GM12892 (cell line): ENCODE measurements at regions not wholly inside any gene's neighbourhood (a gene's known extent, or its start where the extent isn't known, plus 50 kb on each side); places are given as distances from the start of the nearest gene placed in this dataset.

Experiments
- POLR2A ChIP-seq: IDR thresholded peaks from 2 replicates; pipeline ENCODE4 v1.6.1; 2011; ENCODE audit warnings: low read depth, low read length, control low read depth
- POLR2AphosphoS5 ChIP-seq: IDR thresholded peaks from 2 replicates; pipeline ENCODE4 v1.6.1; 2011; ENCODE audit warnings: low read depth, low read length, control low read depth
- TAF1 ChIP-seq: IDR thresholded peaks from 2 replicates; pipeline ENCODE4 v1.6.1; 2011; ENCODE audit warnings: low read depth, mild to moderate bottlenecking, control low read depth, low read length, borderline replicate concordance

- TF ChIP-seq TAF1 (no peak), POLR2A (no peak), POLR2AphosphoS5 (no peak)
Measured at GRCh38 chr14:94966344-94966743, 191.0 kb downstream of the DICER1 start.
